Suprapubic skin (tissue), 4 donors: ENCODE measurements at regions not wholly inside any gene's neighbourhood (a gene's known extent, or its start where the extent isn't known, plus 50 kb on each side); places are given as distances from the start of the nearest gene placed in this dataset.

Source experiments
- DNase-seq, 2 donors: peaks; one replicate each; pipeline ENCODE4 v3.0.0-alpha.2; 2019; ENCODE audit warnings: low spot score in 2 of 2
- H3K27ac ChIP-seq: fragments of 200-600 bp; sonication (generic); one replicate; pipeline ENCODE4 v1.5.1; 2019
- H3K27me3 ChIP-seq: fragments of 200-600 bp; sonication (generic); one replicate; pipeline ENCODE4 v1.5.1; 2019
- H3K36me3 ChIP-seq: fragments of 200-600 bp; sonication (generic); one replicate; pipeline ENCODE4 v1.5.1; 2019
- H3K4me1 ChIP-seq: fragments of 200-600 bp; sonication (generic); one replicate; pipeline ENCODE4 v1.5.1; 2019
- H3K4me3 ChIP-seq: fragments of 200-600 bp; sonication (generic); one replicate; pipeline ENCODE4 v1.5.1; 2019; ENCODE audit warnings: mild to moderate bottlenecking
- H3K9me3 ChIP-seq: fragments of 200-600 bp; sonication (generic); one replicate; pipeline ENCODE4 v1.5.1; 2019
- EP300 ChIP-seq: sonication (generic); formaldehyde crosslinking; IDR thresholded peaks from one replicate; pipeline ENCODE4 v1.6.1; 2017; ENCODE audit warnings: antibody characterized with exemption
- POLR2A ChIP-seq, 2 donors: fragments of 450-650 bp; IDR thresholded peaks; one replicate each; pipeline ENCODE4 v1.6.1; 2017; ENCODE audit warnings: antibody characterized with exemption in 2 of 2, mild to moderate bottlenecking in 2 of 2, moderate library complexity in 2 of 2
- POLR2AphosphoS5 ChIP-seq, 3 donors: sonication (generic); formaldehyde crosslinking; IDR thresholded peaks; one replicate each; pipeline ENCODE4 v1.6.1; 2017; ENCODE audit warnings: antibody characterized with exemption in 3 of 3
- WGBS: methylation state at CpG from one replicate; pipeline ENCODE4 v1.1.5; 2018; 5-methylcytosine and 5-hydroxymethylcytosine counted together
- TF ChIP-seq, protein P1 (sequence below), 2 donors: fragments of 200-600 bp in 1 of 2; fragments of 450-650 bp in 1 of 2; sonication (generic) in 1 of 2; IDR thresholded peaks; one replicate each; pipeline ENCODE4 v1.5.1; 2016 to 2019; ENCODE audit warnings: antibody characterized with exemption in 2 of 2, mild to moderate bottlenecking in 1 of 2, moderate library complexity in 1 of 2

GRCh38 chr16:48086422-48086821, 69.4 kb downstream of the ABCC12 start:
- 83% methylated on average over 2 of the region's 2 CpGs for WGBS
- TF ChIP-seq EP300 (no peak), POLR2A (IDR thresholded peaks at IDR 0.05) (no peak), POLR2AphosphoS5 (IDR thresholded peaks at IDR 0.05) (no peak)
- TF ChIP-seq, protein P1, sequence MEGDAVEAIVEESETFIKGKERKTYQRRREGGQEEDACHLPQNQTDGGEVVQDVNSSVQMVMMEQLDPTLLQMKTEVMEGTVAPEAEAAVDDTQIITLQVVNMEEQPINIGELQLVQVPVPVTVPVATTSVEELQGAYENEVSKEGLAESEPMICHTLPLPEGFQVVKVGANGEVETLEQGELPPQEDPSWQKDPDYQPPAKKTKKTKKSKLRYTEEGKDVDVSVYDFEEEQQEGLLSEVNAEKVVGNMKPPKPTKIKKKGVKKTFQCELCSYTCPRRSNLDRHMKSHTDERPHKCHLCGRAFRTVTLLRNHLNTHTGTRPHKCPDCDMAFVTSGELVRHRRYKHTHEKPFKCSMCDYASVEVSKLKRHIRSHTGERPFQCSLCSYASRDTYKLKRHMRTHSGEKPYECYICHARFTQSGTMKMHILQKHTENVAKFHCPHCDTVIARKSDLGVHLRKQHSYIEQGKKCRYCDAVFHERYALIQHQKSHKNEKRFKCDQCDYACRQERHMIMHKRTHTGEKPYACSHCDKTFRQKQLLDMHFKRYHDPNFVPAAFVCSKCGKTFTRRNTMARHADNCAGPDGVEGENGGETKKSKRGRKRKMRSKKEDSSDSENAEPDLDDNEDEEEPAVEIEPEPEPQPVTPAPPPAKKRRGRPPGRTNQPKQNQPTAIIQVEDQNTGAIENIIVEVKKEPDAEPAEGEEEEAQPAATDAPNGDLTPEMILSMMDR (IDR thresholded peaks at IDR 0.05): no peak
- Histone ChIP-seq H3K27ac (no peak overlapping the region), H3K4me3 (no peak overlapping the region), H3K9me3 (no peaks in the 10 kb centered on the region), H3K4me1 (no peaks in the 10 kb centered on the region), H3K27me3 (no peaks in the 10 kb centered on the region), H3K36me3 (no peaks in the 10 kb centered on the region)
- DNase-seq: no peak

GRCh38 chr16:48085729-48086128, 70.1 kb downstream of the ABCC12 start:
- 70% methylated on average over 1 of the region's 1 CpG for WGBS
- Histone ChIP-seq H3K36me3 (no peaks in the 10 kb centered on the region), H3K4me1 (no peaks in the 10 kb centered on the region), H3K27ac (no peak overlapping the region), H3K9me3 (no peaks in the 10 kb centered on the region), H3K4me3 (no peak overlapping the region), H3K27me3 (no peaks in the 10 kb centered on the region)
- DNase-seq: no peak
- TF ChIP-seq, protein P1 (IDR thresholded peaks at IDR 0.05): no peak
- TF ChIP-seq POLR2AphosphoS5 (IDR thresholded peaks at IDR 0.05) (no peak), POLR2A (IDR thresholded peaks at IDR 0.05) (no peak), EP300 (no peak)

DNA sequence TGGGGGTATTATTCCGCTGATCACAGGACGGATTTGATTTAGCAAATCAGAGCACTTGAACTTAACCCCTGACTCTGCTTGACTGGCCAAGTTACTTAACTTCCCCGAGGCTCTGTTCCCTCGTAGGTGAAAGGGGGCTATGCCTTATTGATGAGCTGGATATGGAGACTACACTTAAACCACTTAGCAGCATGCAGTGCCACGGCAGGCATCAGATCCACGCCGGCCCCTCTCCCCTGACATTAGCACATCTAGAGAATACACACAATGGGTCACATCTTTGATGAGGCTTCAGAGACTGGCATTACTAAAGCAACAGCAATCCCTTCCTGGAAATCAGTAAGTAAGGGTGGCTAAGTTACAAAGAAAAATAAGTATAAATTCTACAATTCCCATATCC, 71.0 kb downstream of the ABCC12 start:
- no peak for DNase-seq
- 83% methylated on average over 7 of the region's 7 CpGs for WGBS
- no peak overlapping the region for H3K27ac ChIP-seq
- TF ChIP-seq POLR2AphosphoS5 (IDR thresholded peaks at IDR 0.05) (no peak), EP300 (no peak), POLR2A (IDR thresholded peaks at IDR 0.05) (no peak)
- TF ChIP-seq, protein P1 (IDR thresholded peaks at IDR 0.05): no peak
- no peaks in the 10 kb centered on the region for H3K4me1 ChIP-seq
- no peaks in the 10 kb centered on the region for H3K27me3 ChIP-seq
- H3K36me3 ChIP-seq: no peaks in the 10 kb centered on the region
- no peak overlapping the region for H3K4me3 ChIP-seq
- no peaks in the 10 kb centered on the region for H3K9me3 ChIP-seq

DNA sequence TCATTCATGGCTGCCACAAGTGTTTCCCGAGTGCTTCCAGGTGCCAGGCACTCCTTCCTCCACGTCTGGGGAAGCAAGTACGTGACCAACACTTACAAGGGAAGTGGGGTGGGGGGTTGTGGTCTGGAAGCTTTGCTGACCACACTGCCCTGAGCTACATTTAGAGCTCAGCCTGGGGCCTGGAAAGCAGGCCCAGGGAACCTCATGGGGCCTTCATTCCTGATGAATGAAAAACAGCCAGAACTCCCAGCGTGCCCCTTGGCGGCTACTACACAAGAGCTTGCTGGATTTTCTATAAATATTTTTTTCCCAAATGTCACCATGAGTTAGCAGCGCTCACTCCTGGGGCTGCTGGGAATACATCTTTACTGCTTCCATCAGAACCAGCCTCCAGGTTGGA, 73.3 kb downstream of the ABCC12 start:
- TF ChIP-seq, protein P1 (IDR thresholded peaks at IDR 0.05): no peak
- no peak for TF ChIP-seq POLR2AphosphoS5 (IDR thresholded peaks at IDR 0.05)
- TF ChIP-seq EP300: no peak
- TF ChIP-seq POLR2A (IDR thresholded peaks at IDR 0.05): no peak
- Histone ChIP-seq H3K36me3 (no peaks in the 10 kb centered on the region), H3K27ac (no peak overlapping the region), H3K27me3 (no peaks in the 10 kb centered on the region), H3K9me3 (no peaks in the 10 kb centered on the region), H3K4me3 (no peak overlapping the region), H3K4me1 (no peaks in the 10 kb centered on the region)
- WGBS: 46% methylated on average over 4 of the region's 6 CpGs
- no peak for DNase-seq

GRCh38 chr16:48081656-48082055, 74.1 kb downstream of the ABCC12 start:
- DNase-seq: no peak
- no peak for TF ChIP-seq POLR2A (IDR thresholded peaks at IDR 0.05)
- TF ChIP-seq EP300: no peak
- TF ChIP-seq POLR2AphosphoS5 (IDR thresholded peaks at IDR 0.05): no peak
- TF ChIP-seq, protein P1 (IDR thresholded peaks at IDR 0.05): no peak
- Histone ChIP-seq H3K36me3 (no peaks in the 10 kb centered on the region), H3K4me3 (no peak overlapping the region), H3K4me1 (no peaks in the 10 kb centered on the region), H3K27ac (no peak overlapping the region), H3K9me3 (no peaks in the 10 kb centered on the region), H3K27me3 (no peaks in the 10 kb centered on the region)
- WGBS: 88% methylated on average over 2 of the region's 3 CpGs
